Fibroblast of villous mesenchyme (primary cell): ENCODE measurements at regions not wholly inside any gene's neighbourhood (a gene's known extent, or its start where the extent isn't known, plus 50 kb on each side); places are given as distances from the start of the nearest gene placed in this dataset.

ENCODE experiments used
- DNase-seq: peaks from one replicate; pipeline ENCODE4 v3.0.0-alpha.2; 2010; ENCODE audit warnings: low read depth
- H3K4me3 ChIP-seq: 2 replicates; pipeline ENCODE4 v1.5.1; 2011; ENCODE audit warnings: low read depth, mild to moderate bottlenecking, low read length
- TF ChIP-seq, protein P1 (sequence below): IDR thresholded peaks from 2 replicates; pipeline ENCODE4 v1.5.1; 2012; ENCODE audit warnings: low read depth, mild to moderate bottlenecking, low read length; ENCODE audit not compliant: insufficient read depth

DNA sequence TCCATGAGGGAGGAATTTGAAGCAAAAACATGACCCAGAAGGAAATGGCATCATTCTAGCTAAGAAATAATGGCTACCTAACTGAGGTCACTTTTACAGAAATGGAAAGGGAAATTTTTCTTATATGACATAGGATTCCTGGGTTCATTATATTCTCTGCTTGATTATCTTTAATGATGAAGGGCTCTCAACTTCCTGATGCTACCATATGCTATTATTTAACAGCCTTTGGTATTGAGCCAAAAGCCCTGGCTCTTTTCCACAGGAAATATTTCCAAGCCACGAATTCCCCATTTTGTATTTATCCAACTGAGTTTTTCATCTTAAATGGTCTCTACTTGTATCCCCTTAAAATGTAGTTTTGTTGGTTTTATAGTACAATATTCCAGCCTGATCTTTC lies 63.2 kb upstream of the NPAS2 start:
- no peak for DNase-seq

DNA sequence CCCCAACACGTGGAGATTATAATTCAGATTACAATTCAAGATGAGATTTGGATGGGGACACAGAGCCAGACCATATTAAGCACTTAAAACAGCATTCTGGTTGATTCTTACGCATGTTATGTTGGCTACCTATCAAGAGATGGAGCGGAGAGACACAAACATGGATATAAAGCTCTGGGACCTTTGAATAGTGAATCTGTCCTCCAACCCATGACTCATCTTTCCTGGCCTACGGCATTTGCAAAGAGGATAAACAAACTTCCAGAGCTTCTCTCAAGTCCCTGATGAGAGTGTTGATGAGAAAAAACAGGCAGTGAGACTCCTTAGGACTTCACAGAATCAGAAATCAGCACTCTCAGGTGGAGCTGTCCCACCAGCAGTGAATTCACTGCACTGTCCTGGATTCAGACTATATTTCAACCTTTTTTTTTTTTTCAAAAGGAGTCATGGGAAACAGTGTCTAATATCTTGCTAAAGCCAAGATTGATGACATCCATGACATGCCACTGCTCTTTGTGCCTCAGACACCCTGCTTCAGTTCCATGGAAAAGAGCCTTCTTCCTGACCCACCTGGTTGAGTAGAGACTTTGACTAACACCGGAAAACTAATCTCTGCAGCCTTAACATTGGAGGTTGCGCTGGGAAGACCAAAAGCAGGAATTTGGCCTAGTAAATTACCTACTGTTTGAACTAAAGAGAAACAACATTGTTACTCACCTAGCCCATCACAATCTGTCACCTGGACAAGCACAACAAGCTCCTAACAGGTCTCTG lies 62.1 kb upstream of the NPAS2 start:
- TF ChIP-seq, protein P1, sequence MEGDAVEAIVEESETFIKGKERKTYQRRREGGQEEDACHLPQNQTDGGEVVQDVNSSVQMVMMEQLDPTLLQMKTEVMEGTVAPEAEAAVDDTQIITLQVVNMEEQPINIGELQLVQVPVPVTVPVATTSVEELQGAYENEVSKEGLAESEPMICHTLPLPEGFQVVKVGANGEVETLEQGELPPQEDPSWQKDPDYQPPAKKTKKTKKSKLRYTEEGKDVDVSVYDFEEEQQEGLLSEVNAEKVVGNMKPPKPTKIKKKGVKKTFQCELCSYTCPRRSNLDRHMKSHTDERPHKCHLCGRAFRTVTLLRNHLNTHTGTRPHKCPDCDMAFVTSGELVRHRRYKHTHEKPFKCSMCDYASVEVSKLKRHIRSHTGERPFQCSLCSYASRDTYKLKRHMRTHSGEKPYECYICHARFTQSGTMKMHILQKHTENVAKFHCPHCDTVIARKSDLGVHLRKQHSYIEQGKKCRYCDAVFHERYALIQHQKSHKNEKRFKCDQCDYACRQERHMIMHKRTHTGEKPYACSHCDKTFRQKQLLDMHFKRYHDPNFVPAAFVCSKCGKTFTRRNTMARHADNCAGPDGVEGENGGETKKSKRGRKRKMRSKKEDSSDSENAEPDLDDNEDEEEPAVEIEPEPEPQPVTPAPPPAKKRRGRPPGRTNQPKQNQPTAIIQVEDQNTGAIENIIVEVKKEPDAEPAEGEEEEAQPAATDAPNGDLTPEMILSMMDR, result no peak
- H3K4me3 ChIP-seq, result no peak overlapping the region
- DNase-seq, result peak; percentile 98

More for the DNA sequence above, 63.2 kb upstream of the NPAS2 start:
- no peak overlapping the region for H3K4me3 ChIP-seq
- TF ChIP-seq, protein P1, result no peak

DNA sequence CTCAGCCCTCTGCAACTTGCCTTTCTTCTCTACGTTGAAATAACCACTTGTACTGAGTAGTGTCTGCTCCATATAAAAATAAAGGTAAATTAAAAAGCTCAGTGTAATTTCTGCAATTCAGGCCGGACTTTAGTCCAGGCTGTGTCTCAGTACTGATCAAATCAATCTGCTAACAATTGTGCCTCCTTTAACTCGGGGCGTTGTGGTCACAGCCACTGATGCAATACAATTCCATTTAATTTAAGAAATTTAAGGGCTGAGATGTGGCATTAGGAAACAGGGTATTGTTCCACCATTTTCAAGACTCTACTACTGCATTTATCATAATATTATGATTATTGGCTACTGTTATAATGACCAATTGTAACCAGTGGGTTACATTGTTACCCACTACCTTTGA lies 60.0 kb upstream of the NPAS2 start:
- H3K4me3 ChIP-seq, result no peak overlapping the region
- no peak for DNase-seq
- TF ChIP-seq, protein P1, result no peak

DNA sequence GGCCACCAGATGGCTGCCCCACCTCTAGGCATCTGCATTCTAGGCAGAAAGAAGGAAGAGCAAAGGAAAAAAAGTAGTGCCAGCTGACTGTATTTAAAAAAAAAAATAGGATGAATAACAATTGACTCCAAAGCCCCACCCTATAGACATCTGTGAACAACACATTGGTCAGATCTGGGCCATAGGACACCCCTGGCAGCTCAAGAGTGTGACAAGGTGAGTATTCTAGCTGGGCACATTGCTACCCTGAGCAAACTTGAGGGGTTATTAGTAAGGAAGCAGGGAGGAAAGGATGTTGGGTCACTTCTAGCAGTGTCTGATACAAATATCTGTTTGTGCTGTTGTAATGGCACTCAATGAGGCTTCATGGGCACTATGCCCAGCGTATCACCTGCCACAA lies 58.6 kb upstream of the NPAS2 start:
- DNase-seq, result no peak
- no peak overlapping the region for H3K4me3 ChIP-seq
- TF ChIP-seq, protein P1, result no peak

DNA sequence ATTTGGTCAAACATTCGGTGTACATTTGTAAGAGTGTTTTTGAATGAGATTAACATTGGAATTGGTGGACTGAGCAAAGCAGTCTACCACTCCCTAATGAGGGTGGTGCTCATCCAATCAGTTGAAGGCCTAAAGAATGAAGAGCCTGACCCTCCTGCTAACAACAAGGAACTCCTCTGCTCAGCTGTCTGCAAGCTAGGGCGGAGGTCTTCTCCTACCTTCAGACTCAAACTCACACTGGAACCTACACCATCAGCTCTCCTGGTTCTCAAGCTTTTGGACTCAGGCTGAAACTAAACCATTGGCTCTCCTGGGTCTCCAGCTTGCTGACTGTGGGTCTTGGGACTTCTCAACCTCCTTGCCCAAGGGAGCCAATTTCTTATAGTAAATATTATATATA lies 55.5 kb upstream of the NPAS2 start:
- no peak for DNase-seq
- no peak overlapping the region for H3K4me3 ChIP-seq
- TF ChIP-seq, protein P1, result no peak

DNA sequence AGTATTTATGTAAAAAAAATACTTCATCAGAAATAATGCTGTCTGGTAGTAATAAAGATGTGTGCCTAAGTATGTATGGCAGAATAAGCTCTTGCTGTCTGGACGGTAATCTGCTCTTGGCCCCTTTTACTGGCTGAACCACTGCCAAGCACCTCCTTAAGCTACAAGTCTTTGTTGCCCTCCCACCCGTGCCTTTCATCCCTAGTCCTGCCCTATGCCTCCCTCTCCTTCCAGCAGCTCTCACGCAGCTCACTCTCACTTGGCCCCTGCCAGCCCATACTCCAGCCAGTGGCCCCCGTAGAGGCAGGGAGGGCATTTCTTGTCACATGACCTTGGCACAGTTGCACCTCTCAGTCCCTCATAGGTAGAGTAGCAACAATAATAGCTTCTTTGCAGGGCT lies 54.5 kb upstream of the NPAS2 start:
- H3K4me3 ChIP-seq, result no peak overlapping the region
- DNase-seq, result no peak
- TF ChIP-seq, protein P1, result no peak

DNA sequence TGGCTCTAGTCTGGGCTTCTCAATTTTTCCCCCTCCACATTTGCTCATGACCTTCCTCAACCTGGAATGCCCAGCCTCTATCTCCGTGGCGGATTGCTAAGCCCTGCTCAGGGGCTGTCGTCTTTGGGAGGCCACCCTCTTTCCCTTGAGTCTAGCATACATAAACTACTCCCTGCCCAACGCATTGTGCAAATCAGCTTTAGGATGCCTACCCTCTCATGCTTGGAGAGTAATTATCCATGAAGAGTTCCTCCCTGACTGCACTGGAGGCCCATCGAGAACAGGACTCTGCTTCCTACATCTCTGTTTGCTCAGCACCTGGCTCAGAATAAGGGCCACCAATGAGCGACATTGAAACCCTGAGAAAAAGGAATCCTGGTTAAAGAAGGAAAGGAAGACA lies 53.7 kb upstream of the NPAS2 start:
- H3K4me3 ChIP-seq, result no peak overlapping the region
- DNase-seq, result no peak
- TF ChIP-seq, protein P1, result no peak
